Fibroblast of lung (primary cell): ENCODE measurements at regions not wholly inside any gene's neighbourhood (a gene's known extent, or its start where the extent isn't known, plus 50 kb on each side); places are given as distances from the start of the nearest gene placed in this dataset.

Experiments used
- DNase-seq, 2 donors: peaks; one replicate each; pipeline versions ENCODE4 v3.0.0 to v3.0.0-alpha.2; 2010; ENCODE audit warnings: low read depth in 2 of 2
- H2AFZ ChIP-seq: 2 replicates; pipeline ENCODE4 v1.5.1; 2012; ENCODE audit warnings: low read length, control low read depth, inconsistent platforms
- H3K27ac ChIP-seq: 2 replicates; pipeline ENCODE4 v1.5.1; 2011; ENCODE audit warnings: low read length, control low read depth; ENCODE audit not compliant: insufficient read depth
- H3K27me3 ChIP-seq: 2 replicates; pipeline ENCODE4 v1.5.1; 2011; ENCODE audit warnings: mild to moderate bottlenecking, low read length; ENCODE audit not compliant: control insufficient read depth, insufficient read depth
- H3K36me3 ChIP-seq: 2 replicates; pipeline ENCODE4 v1.5.1; 2011; ENCODE audit warnings: low read length; ENCODE audit not compliant: control insufficient read depth, insufficient read depth
- H3K4me1 ChIP-seq: 2 replicates; pipeline ENCODE4 v1.5.1; 2011; ENCODE audit warnings: low read length; ENCODE audit not compliant: control insufficient read depth, insufficient read depth; ENCODE audit errors: extremely low read depth
- H3K4me2 ChIP-seq: 2 replicates; pipeline ENCODE4 v1.5.1; 2011; ENCODE audit warnings: low read length, control low read depth; ENCODE audit not compliant: insufficient read depth; ENCODE audit errors: extremely low read depth
- H3K4me3 ChIP-seq, 4 experiments: fragments of 200-600 bp in 1 of 4; sonication (generic) in 1 of 4; replicated peaks in 1 of 4; 2 replicates each; pipeline ENCODE4 v1.5.1; 2011 to 2016; ENCODE audit warnings: low read length in 4 of 4, low read depth in 3 of 4, mild to moderate bottlenecking in 3 of 4, control low read depth in 2 of 4, inconsistent platforms in 1 of 4, mixed read lengths in 1 of 4; ENCODE audit not compliant: insufficient read depth in 1 of 4; ENCODE audit errors: control extremely low read depth in 1 of 4
- H3K79me2 ChIP-seq: 2 replicates; pipeline ENCODE4 v1.5.1; 2012; ENCODE audit warnings: mild to moderate bottlenecking, low read length, inconsistent platforms; ENCODE audit not compliant: control insufficient read depth, insufficient read depth
- H3K9ac ChIP-seq: 2 replicates; pipeline ENCODE4 v1.5.1; 2011; ENCODE audit warnings: mild to moderate bottlenecking, low read length, control low read depth; ENCODE audit not compliant: insufficient read depth
- H3K9me3 ChIP-seq: 2 replicates; pipeline ENCODE4 v1.5.1; 2012; ENCODE audit warnings: low read depth, low read length; ENCODE audit not compliant: control insufficient read depth, insufficient read depth
- H4K20me1 ChIP-seq: 2 replicates; pipeline ENCODE4 v1.5.1; 2011; ENCODE audit warnings: low read length; ENCODE audit not compliant: control insufficient read depth, insufficient read depth; ENCODE audit errors: extremely low read depth
- CTCF ChIP-seq, 2 donors: IDR thresholded peaks in 1 of 2; conservative IDR thresholded peaks in 1 of 2; 1 replicate in 1 of 2; 2 replicates in 1 of 2; pipeline ENCODE4 v1.5.1; 2011 to 2012; ENCODE audit warnings: low read length in 2 of 2, control low read depth in 1 of 2, inconsistent platforms in 1 of 2, low read depth in 1 of 2, mild to moderate bottlenecking in 1 of 2
- EZH2 ChIP-seq: IDR thresholded peaks from 2 replicates; pipeline ENCODE4 v1.5.1; 2012; ENCODE audit warnings: low read length, control low read depth, mild to moderate bottlenecking; ENCODE audit errors: missing control alignments

- Histone ChIP-seq H3K27me3 (no peaks in the 10 kb centered on the region), H3K4me1 (no peaks in the 10 kb centered on the region), H3K79me2 (no peaks in the 10 kb centered on the region), H3K27ac (no peak overlapping the region), H3K4me2 (no peak overlapping the region), H3K9me3 (no peaks in the 10 kb centered on the region), H3K9ac (no peak overlapping the region), H2AFZ (no peak overlapping the region), H3K4me3 (no peak overlapping the region), H3K36me3 (no peaks in the 10 kb centered on the region), H4K20me1 (no peaks in the 10 kb centered on the region)
- TF ChIP-seq EZH2 (no peak), CTCF (conservative IDR thresholded peaks at IDR 0.05 in 1 of 2, IDR thresholded peaks at IDR 0.05 in 1 of 2; ENCODE audit: low read depth in 1 of 2, low read length in 2 of 2) (no peak)
- DNase-seq: no peak
Observed at GRCh38 chr11:109968299-109968698, 124.9 kb upstream of the ZC3H12C start.

- TF ChIP-seq EZH2 (no peak), CTCF (conservative IDR thresholded peaks at IDR 0.05 in 1 of 2, IDR thresholded peaks at IDR 0.05 in 1 of 2; ENCODE audit: low read depth in 1 of 2, low read length in 2 of 2) (no peak)
- H3K4me1 ChIP-seq: no peaks in the 10 kb centered on the region
- no peaks in the 10 kb centered on the region for H3K79me2 ChIP-seq
- no peak overlapping the region for H3K4me2 ChIP-seq
- H3K9me3 ChIP-seq: no peaks in the 10 kb centered on the region
- no peaks in the 10 kb centered on the region for H3K27me3 ChIP-seq
- H3K4me3 ChIP-seq: no peak overlapping the region
- no peak overlapping the region for H3K9ac ChIP-seq
- H4K20me1 ChIP-seq: no peaks in the 10 kb centered on the region
- no peak overlapping the region for H2AFZ ChIP-seq
- no peak overlapping the region for H3K27ac ChIP-seq
- H3K36me3 ChIP-seq: no peaks in the 10 kb centered on the region
- no peak for DNase-seq
Observed at GRCh38 chr11:109968781-109969180, 124.4 kb upstream of the ZC3H12C start.

- H3K4me1 ChIP-seq: no peaks in the 10 kb centered on the region
- H3K27ac ChIP-seq: no peak overlapping the region
- no peaks in the 10 kb centered on the region for H3K27me3 ChIP-seq
- DNase-seq: no peak
- no peak overlapping the region for H3K4me2 ChIP-seq
- H3K79me2 ChIP-seq: no peaks in the 10 kb centered on the region
- H3K36me3 ChIP-seq: no peaks in the 10 kb centered on the region
- H3K4me3 ChIP-seq: no peak overlapping the region
- H3K9ac ChIP-seq: no peak overlapping the region
- no peaks in the 10 kb centered on the region for H3K9me3 ChIP-seq
- no peak for TF ChIP-seq EZH2
- no peak for TF ChIP-seq CTCF (conservative IDR thresholded peaks at IDR 0.05 in 1 of 2, IDR thresholded peaks at IDR 0.05 in 1 of 2; ENCODE audit: low read depth in 1 of 2, low read length in 2 of 2)
- H2AFZ ChIP-seq: no peak overlapping the region
- no peaks in the 10 kb centered on the region for H4K20me1 ChIP-seq
Observed at GRCh38 chr11:109970516-109971183, 122.5 kb upstream of the ZC3H12C start.
